ENCODE measurements at regions not wholly inside any gene's neighbourhood (a gene's known extent, or its start where the extent isn't known, plus 50 kb on each side); places are given as distances from the start of the nearest gene placed in this dataset.

GRCh38 chr1:244231572-244232315 lies 180.7 kb downstream of the ZBTB18 start:
- Histone ChIP-seq H3K4me3 (ENCODE audit: insufficient read depth, low read depth, low read length) (peak overlapping the region; percentile 42), H3K9me3 (ENCODE audit: insufficient read depth, low read depth, low read length) (no peaks in the 10 kb centered on the region), H3K79me2 (ENCODE audit: insufficient read depth, low read length) (no peaks in the 10 kb centered on the region), H3K9ac (ENCODE audit: low read length) (no peak overlapping the region), H3K27me3 (ENCODE audit: insufficient read depth, low read length) (no peaks in the 10 kb centered on the region), H3K27ac (ENCODE audit: low read depth, low read length) (no peak overlapping the region), H3K4me1 (ENCODE audit: insufficient read depth, low read length) (peaks cover 13% of the 10 kb centered on the region), H3K4me2 (ENCODE audit: low read length) (peak overlapping the region; percentile 90), H4K20me1 (ENCODE audit: insufficient read depth, low read length) (no peaks in the 10 kb centered on the region), H3K36me3 (ENCODE audit: insufficient read depth, low read length) (no peaks in the 10 kb centered on the region), H2AFZ (ENCODE audit: low read depth, low read length) (peak overlapping the region; percentile 76)
- H3K9me3 Mint-ChIP-seq (ENCODE audit: unreplicated experiment): no peaks in the 10 kb centered on the region
- peaks cover 34% of the 10 kb centered on the region for H3K27me3 Mint-ChIP-seq (ENCODE audit: low read depth, unreplicated experiment)
- H3K4me3 Mint-ChIP-seq (ENCODE audit: unreplicated experiment): no peak overlapping the region
- H3K27ac Mint-ChIP-seq (ENCODE audit: unreplicated experiment): no peak overlapping the region
- H3K36me3 Mint-ChIP-seq (ENCODE audit: low read depth, unreplicated experiment): peaks cover 2% of the 10 kb centered on the region
- DNase-seq (ENCODE audit: low read depth): peak; percentile 45
- peaks cover 3% of the 10 kb centered on the region for H3K4me1 Mint-ChIP-seq (ENCODE audit: low read depth, unreplicated experiment)
- TF ChIP-seq CTCF (IDR thresholded peaks at IDR 0.05; ENCODE audit: insufficient read depth, low read depth, low read length) (no peak), EZH2 (IDR thresholded peaks at IDR 0.05; ENCODE audit: insufficient read depth, low read length) (no peak)
- no peak for FAIRE-seq

GRCh38 chr1:244234009-244234643 lies 183.0 kb downstream of the ZBTB18 start:
- Mint-ChIP-seq H3K27ac (ENCODE audit: unreplicated experiment) (no peak overlapping the region), H3K9me3 (ENCODE audit: unreplicated experiment) (no peaks in the 10 kb centered on the region), H3K4me1 (ENCODE audit: low read depth, unreplicated experiment) (peaks cover 4% of the 10 kb centered on the region), H3K4me3 (ENCODE audit: unreplicated experiment) (no peak overlapping the region), H3K27me3 (ENCODE audit: low read depth, unreplicated experiment) (peaks cover 24% of the 10 kb centered on the region), H3K36me3 (ENCODE audit: low read depth, unreplicated experiment) (peaks cover 2% of the 10 kb centered on the region)
- Histone ChIP-seq H3K4me2 (ENCODE audit: low read length) (no peak overlapping the region), H2AFZ (ENCODE audit: low read depth, low read length) (no peak overlapping the region), H3K36me3 (ENCODE audit: insufficient read depth, low read length) (no peaks in the 10 kb centered on the region), H3K9ac (ENCODE audit: low read length) (no peak overlapping the region), H3K9me3 (ENCODE audit: insufficient read depth, low read depth, low read length) (no peaks in the 10 kb centered on the region), H4K20me1 (ENCODE audit: insufficient read depth, low read length) (no peaks in the 10 kb centered on the region), H3K4me1 (ENCODE audit: insufficient read depth, low read length) (peaks cover 13% of the 10 kb centered on the region), H3K27ac (ENCODE audit: low read depth, low read length) (no peak overlapping the region), H3K27me3 (ENCODE audit: insufficient read depth, low read length) (no peaks in the 10 kb centered on the region), H3K79me2 (ENCODE audit: insufficient read depth, low read length) (no peaks in the 10 kb centered on the region), H3K4me3 (ENCODE audit: insufficient read depth, low read depth, low read length) (no peak overlapping the region)
- DNase-seq (ENCODE audit: low read depth) (no peak), FAIRE-seq (no peak)
- no peak for TF ChIP-seq CTCF (IDR thresholded peaks at IDR 0.05; ENCODE audit: insufficient read depth, low read depth, low read length)
- no peak for TF ChIP-seq EZH2 (IDR thresholded peaks at IDR 0.05; ENCODE audit: insufficient read depth, low read length)

GRCh38 chr1:244235157-244235556 lies 184.1 kb downstream of the ZBTB18 start:
- TF ChIP-seq EZH2 (IDR thresholded peaks at IDR 0.05; ENCODE audit: insufficient read depth, low read length) (no peak), CTCF (IDR thresholded peaks at IDR 0.05; ENCODE audit: insufficient read depth, low read depth, low read length) (no peak)
- H3K4me1 ChIP-seq (ENCODE audit: insufficient read depth, low read length): peaks cover 13% of the 10 kb centered on the region
- FAIRE-seq: no peak
- DNase-seq (ENCODE audit: low read depth): no peak
- no peaks in the 10 kb centered on the region for H4K20me1 ChIP-seq (ENCODE audit: insufficient read depth, low read length)
- H3K79me2 ChIP-seq (ENCODE audit: insufficient read depth, low read length): no peaks in the 10 kb centered on the region
- H3K4me2 ChIP-seq (ENCODE audit: low read length): no peak overlapping the region
- no peaks in the 10 kb centered on the region for H3K27me3 ChIP-seq (ENCODE audit: insufficient read depth, low read length)
- no peak overlapping the region for H2AFZ ChIP-seq (ENCODE audit: low read depth, low read length)
- H3K9ac ChIP-seq (ENCODE audit: low read length): no peak overlapping the region
- H3K27ac ChIP-seq (ENCODE audit: low read depth, low read length): no peak overlapping the region
- peaks cover 8% of the 10 kb centered on the region for H3K4me1 Mint-ChIP-seq (ENCODE audit: low read depth, unreplicated experiment)
- H3K9me3 ChIP-seq (ENCODE audit: insufficient read depth, low read depth, low read length): no peaks in the 10 kb centered on the region
- peaks cover under 1% of the 10 kb centered on the region for H3K36me3 Mint-ChIP-seq (ENCODE audit: low read depth, unreplicated experiment)
- no peaks in the 10 kb centered on the region for H3K36me3 ChIP-seq (ENCODE audit: insufficient read depth, low read length)
- H3K4me3 Mint-ChIP-seq (ENCODE audit: unreplicated experiment): no peak overlapping the region
- no peak overlapping the region for H3K27ac Mint-ChIP-seq (ENCODE audit: unreplicated experiment)
- H3K9me3 Mint-ChIP-seq (ENCODE audit: unreplicated experiment): no peaks in the 10 kb centered on the region
- peaks cover 15% of the 10 kb centered on the region for H3K27me3 Mint-ChIP-seq (ENCODE audit: low read depth, unreplicated experiment)
- no peak overlapping the region for H3K4me3 ChIP-seq (ENCODE audit: insufficient read depth, low read depth, low read length)
